ENCODE measurements at regions not wholly inside any gene's neighbourhood (a gene's known extent, or its start where the extent isn't known, plus 50 kb on each side); places are given as distances from the start of the nearest gene placed in this dataset.

- no peak overlapping the region for H2AFZ ChIP-seq (ENCODE audit: control insufficient read depth, low read depth, low read length)
- RAD21 ChIA-PET (ENCODE audit: unreplicated experiment) = no interaction called here
Observed at GRCh38 chr7:138307633-138308032, 152.4 kb upstream of the TRIM24 start.

DNA sequence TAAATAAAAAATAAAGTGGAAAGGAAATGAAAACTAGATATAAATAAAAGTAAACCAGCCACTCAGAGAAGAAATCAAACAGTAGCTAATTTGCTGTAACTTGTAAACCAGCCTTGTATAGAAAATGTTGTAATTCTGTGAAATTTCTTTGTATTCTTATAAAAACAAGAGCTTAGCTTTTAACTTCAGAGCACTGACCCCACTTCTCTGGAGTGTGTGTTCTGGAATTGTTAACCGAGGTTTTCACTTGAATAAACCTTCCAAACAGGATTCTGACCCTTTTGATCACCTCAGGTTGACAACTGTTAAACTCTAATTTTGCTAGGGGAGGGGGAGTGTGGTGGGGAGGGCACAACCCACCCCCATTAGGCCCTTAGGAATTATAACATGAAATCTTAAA lies 151.9 kb upstream of the TRIM24 start:
- H3K9ac ChIP-seq (ENCODE audit: control insufficient read depth, insufficient read depth, low read length) = no peak overlapping the region
- in situ Hi-C loops (cut with MboI) (no loop called here), intact Hi-C loops (cut with micrococcal nuclease; ENCODE audit: unreplicated experiment) (no loop called here)
- H3K4me2 ChIP-seq (ENCODE audit: control insufficient read depth, insufficient read depth) = no peak overlapping the region
- BruUV-seq (replicated peaks) = no TSS peak
- RAD21 ChIA-PET (ENCODE audit: unreplicated experiment) = no interaction called here
- no peaks in the 10 kb centered on the region for H3K36me3 ChIP-seq (ENCODE audit: control insufficient read depth in 2 of 2, insufficient read depth in 2 of 2, low read length in 1 of 2)
- DNase-seq (ENCODE audit: low read depth, low spot score) = no peak
- no peak overlapping the region for H3K4me3 ChIP-seq
- no peaks in the 10 kb centered on the region for H3K9me3 ChIP-seq (replicated peaks; ENCODE audit: control insufficient read depth, insufficient read depth, low read length)
- POLR2A ChIA-PET = interaction anchor here (0.6 to 1.2 kb wide), 3 partner anchors 10 to 796 kb away, joined by 3 to 4 read pairs (median 3); no protein-coding TSS in a partner anchor
- 4% methylated on average over 1 of the region's 1 CpG for WGBS (ENCODE audit: insufficient coverage, insufficient replicate concordance, low lambda C conversion rate, missing lambda C conversion rate)
- no peaks in the 10 kb centered on the region for H3K79me2 ChIP-seq (ENCODE audit: control insufficient read depth, insufficient read depth, low read length)
- SMC1A ChIA-PET (ENCODE audit: uncharacterized antibody, unreplicated experiment) = interaction anchor here (0.9 kb wide), 1 partner anchor 12 kb away, joined by 3 read pairs; no protein-coding TSS in a partner anchor
- CTCF ChIA-PET = interaction anchor here (1.3 kb wide), 1 partner anchor 9 kb away, joined by 4 read pairs; no protein-coding TSS in a partner anchor
- no peak overlapping the region for H3K27ac ChIP-seq (ENCODE audit: control insufficient read depth, insufficient read depth)
- H3K4me1 ChIP-seq (ENCODE audit: control insufficient read depth, insufficient read depth, low read length) = no peaks in the 10 kb centered on the region
- ATAC-seq = no peak
- H2AFZ ChIP-seq (ENCODE audit: control insufficient read depth, low read depth, low read length) = no peak overlapping the region
- FAIRE-seq = no peak
- H4K20me1 ChIP-seq (ENCODE audit: control insufficient read depth, insufficient read depth) = no peaks in the 10 kb centered on the region
- H3K27me3 ChIP-seq (replicated peaks in 1 of 2; ENCODE audit: control insufficient read depth in 2 of 2, insufficient read depth in 2 of 2, low read length in 1 of 2) = no peaks in the 10 kb centered on the region
- TF ChIP-seq RBBP5 (conservative IDR thresholded peaks at IDR 0.05) (no peak), IRF4 (IDR thresholded peaks at IDR 0.05; ENCODE audit: low read depth, low read length) (no peak), WRNIP1 (IDR thresholded peaks at IDR 0.05; ENCODE audit: borderline replicate concordance, low read depth, low read length) (no peak), ATF2 (IDR thresholded peaks at IDR 0.05; ENCODE audit: low read length) (no peak)
- TF ChIP-seq, protein P1, sequence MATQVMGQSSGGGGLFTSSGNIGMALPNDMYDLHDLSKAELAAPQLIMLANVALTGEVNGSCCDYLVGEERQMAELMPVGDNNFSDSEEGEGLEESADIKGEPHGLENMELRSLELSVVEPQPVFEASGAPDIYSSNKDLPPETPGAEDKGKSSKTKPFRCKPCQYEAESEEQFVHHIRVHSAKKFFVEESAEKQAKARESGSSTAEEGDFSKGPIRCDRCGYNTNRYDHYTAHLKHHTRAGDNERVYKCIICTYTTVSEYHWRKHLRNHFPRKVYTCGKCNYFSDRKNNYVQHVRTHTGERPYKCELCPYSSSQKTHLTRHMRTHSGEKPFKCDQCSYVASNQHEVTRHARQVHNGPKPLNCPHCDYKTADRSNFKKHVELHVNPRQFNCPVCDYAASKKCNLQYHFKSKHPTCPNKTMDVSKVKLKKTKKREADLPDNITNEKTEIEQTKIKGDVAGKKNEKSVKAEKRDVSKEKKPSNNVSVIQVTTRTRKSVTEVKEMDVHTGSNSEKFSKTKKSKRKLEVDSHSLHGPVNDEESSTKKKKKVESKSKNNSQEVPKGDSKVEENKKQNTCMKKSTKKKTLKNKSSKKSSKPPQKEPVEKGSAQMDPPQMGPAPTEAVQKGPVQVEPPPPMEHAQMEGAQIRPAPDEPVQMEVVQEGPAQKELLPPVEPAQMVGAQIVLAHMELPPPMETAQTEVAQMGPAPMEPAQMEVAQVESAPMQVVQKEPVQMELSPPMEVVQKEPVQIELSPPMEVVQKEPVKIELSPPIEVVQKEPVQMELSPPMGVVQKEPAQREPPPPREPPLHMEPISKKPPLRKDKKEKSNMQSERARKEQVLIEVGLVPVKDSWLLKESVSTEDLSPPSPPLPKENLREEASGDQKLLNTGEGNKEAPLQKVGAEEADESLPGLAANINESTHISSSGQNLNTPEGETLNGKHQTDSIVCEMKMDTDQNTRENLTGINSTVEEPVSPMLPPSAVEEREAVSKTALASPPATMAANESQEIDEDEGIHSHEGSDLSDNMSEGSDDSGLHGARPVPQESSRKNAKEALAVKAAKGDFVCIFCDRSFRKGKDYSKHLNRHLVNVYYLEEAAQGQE (IDR thresholded peaks at IDR 0.05; ENCODE audit: low read depth, low read length) = no peak

More at GRCh38 chr7:138307633-138308032, 152.4 kb upstream of the TRIM24 start:
- Histone ChIP-seq H3K4me2 (ENCODE audit: control insufficient read depth, insufficient read depth) (no peak overlapping the region), H3K4me3 (no peak overlapping the region), H3K27me3 (replicated peaks in 1 of 2; ENCODE audit: control insufficient read depth in 2 of 2, insufficient read depth in 2 of 2, low read length in 1 of 2) (no peaks in the 10 kb centered on the region), H3K9me3 (replicated peaks; ENCODE audit: control insufficient read depth, insufficient read depth, low read length) (no peaks in the 10 kb centered on the region), H3K79me2 (ENCODE audit: control insufficient read depth, insufficient read depth, low read length) (no peaks in the 10 kb centered on the region), H3K36me3 (ENCODE audit: control insufficient read depth in 2 of 2, insufficient read depth in 2 of 2, low read length in 1 of 2) (no peaks in the 10 kb centered on the region), H4K20me1 (ENCODE audit: control insufficient read depth, insufficient read depth) (no peaks in the 10 kb centered on the region), H3K27ac (ENCODE audit: control insufficient read depth, insufficient read depth) (no peak overlapping the region), H3K9ac (ENCODE audit: control insufficient read depth, insufficient read depth, low read length) (no peak overlapping the region), H3K4me1 (ENCODE audit: control insufficient read depth, insufficient read depth, low read length) (no peaks in the 10 kb centered on the region)
- intact Hi-C loops (cut with micrococcal nuclease; ENCODE audit: unreplicated experiment) = no loop called here
- 32% methylated on average over 3 of the region's 3 CpGs for WGBS (ENCODE audit: insufficient coverage, insufficient replicate concordance, low lambda C conversion rate, missing lambda C conversion rate)
- ChIA-PET SMC1A (ENCODE audit: uncharacterized antibody, unreplicated experiment) (interaction anchor here (0.9 kb wide), 2 partner anchors 11 to 691 kb away, joined by 3 read pairs; no protein-coding TSS in a partner anchor), CTCF (interaction anchor here (0.9 to 1.3 kb wide), 2 partner anchors 10 to 146 kb away, joined by 3 to 4 read pairs; no protein-coding TSS in a partner anchor), POLR2A (interaction anchor here (0.9 to 1.2 kb wide), 2 partner anchors 9 to 15 kb away, joined by 3 read pairs; no protein-coding TSS in a partner anchor)
- ATAC-seq (no peak), FAIRE-seq (no peak), DNase-seq (ENCODE audit: low read depth, low spot score) (no peak)
- BruUV-seq (replicated peaks) = no TSS peak
- in situ Hi-C loops (cut with MboI) = no loop called here
- no peak for TF ChIP-seq NFYB (IDR thresholded peaks at IDR 0.05; ENCODE audit: insufficient read depth, low read depth, low read length)
- TF ChIP-seq, protein P2, sequence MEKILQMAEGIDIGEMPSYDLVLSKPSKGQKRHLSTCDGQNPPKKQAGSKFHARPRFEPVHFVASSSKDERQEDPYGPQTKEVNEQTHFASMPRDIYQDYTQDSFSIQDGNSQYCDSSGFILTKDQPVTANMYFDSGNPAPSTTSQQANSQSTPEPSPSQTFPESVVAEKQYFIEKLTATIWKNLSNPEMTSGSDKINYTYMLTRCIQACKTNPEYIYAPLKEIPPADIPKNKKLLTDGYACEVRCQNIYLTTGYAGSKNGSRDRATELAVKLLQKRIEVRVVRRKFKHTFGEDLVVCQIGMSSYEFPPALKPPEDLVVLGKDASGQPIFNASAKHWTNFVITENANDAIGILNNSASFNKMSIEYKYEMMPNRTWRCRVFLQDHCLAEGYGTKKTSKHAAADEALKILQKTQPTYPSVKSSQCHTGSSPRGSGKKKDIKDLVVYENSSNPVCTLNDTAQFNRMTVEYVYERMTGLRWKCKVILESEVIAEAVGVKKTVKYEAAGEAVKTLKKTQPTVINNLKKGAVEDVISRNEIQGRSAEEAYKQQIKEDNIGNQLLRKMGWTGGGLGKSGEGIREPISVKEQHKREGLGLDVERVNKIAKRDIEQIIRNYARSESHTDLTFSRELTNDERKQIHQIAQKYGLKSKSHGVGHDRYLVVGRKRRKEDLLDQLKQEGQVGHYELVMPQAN (conservative IDR thresholded peaks at IDR 0.05) = no peak
- no peak for TF ChIP-seq ZBED1 (IDR thresholded peaks at IDR 0.05; ENCODE audit: borderline replicate concordance)
- TF ChIP-seq GABPA (IDR thresholded peaks at IDR 0.05; ENCODE audit: low read depth) = no peak
- no peak for TF ChIP-seq NR2C1 (IDR thresholded peaks at IDR 0.05)
